GM18505 (cell line): ENCODE measurements at regions not wholly inside any gene's neighbourhood (a gene's known extent, or its start where the extent isn't known, plus 50 kb on each side); places are given as distances from the start of the nearest gene placed in this dataset.
"Not testable (repeated sequence)": the region's sequence is repeated elsewhere in the genome, so short reads cannot be mapped to it uniquely, and the experiment has no call there.

ENCODE experiments used
- ATAC-seq: cut with Tn5 transposase; IDR thresholded peaks from one replicate; pipeline ENCODE4 v1.9.1; 2021; ENCODE audit not compliant: unreplicated experiment
- POLR2A ChIP-seq: IDR thresholded peaks from 4 replicates; pipeline ENCODE4 v1.6.1; 2011; ENCODE audit warnings: borderline replicate concordance; ENCODE audit not compliant: insufficient read depth, insufficient read length; ENCODE audit errors: extremely low read depth

GRCh38 chr5:163005949-163006348 is 431.4 kb upstream of the CCNG1 start:
- ATAC-seq = no peak
- TF ChIP-seq POLR2A = no peak

- TF ChIP-seq POLR2A = no peak
- no peak for ATAC-seq
Measured at GRCh38 chr5:163022582-163023128, 414.7 kb upstream of the CCNG1 start.

GRCh38 chr5:163023846-163024245 is 413.5 kb upstream of the CCNG1 start:
- ATAC-seq = no peak
- TF ChIP-seq POLR2A = no peak

- ATAC-seq = no peak
- no peak for TF ChIP-seq POLR2A
Measured at GRCh38 chr5:163024936-163025335, 412.5 kb upstream of the CCNG1 start.

GRCh38 chr5:163033656-163034055 is 403.7 kb upstream of the CCNG1 start:
- no peak for TF ChIP-seq POLR2A
- ATAC-seq = no peak

- ATAC-seq = no peak
Measured at GRCh38 chr5:163041254-163041653, 396.1 kb upstream of the CCNG1 start.

GRCh38 chr5:163079618-163080017 is 357.8 kb upstream of the CCNG1 start:
- ATAC-seq = peak; percentile 78
- TF ChIP-seq POLR2A = no peak

More at GRCh38 chr5:163041254-163041653, 396.1 kb upstream of the CCNG1 start:
- no peak for TF ChIP-seq POLR2A

- TF ChIP-seq POLR2A = no peak
- ATAC-seq = no peak
Measured at GRCh38 chr5:163089230-163089629, 348.2 kb upstream of the CCNG1 start.

GRCh38 chr5:163089926-163090325 is 347.5 kb upstream of the CCNG1 start:
- no peak for TF ChIP-seq POLR2A
- no peak for ATAC-seq

GRCh38 chr5:163094492-163095180 is 342.8 kb upstream of the CCNG1 start:
- peak; percentile 95 for ATAC-seq
- no peak for TF ChIP-seq POLR2A

- ATAC-seq = no peak
- no peak for TF ChIP-seq POLR2A
Measured at GRCh38 chr5:163104464-163104863, 332.9 kb upstream of the CCNG1 start.

GRCh38 chr5:163105456-163105855 is 331.9 kb upstream of the CCNG1 start:
- no peak for ATAC-seq

GRCh38 chr5:163106098-163106497 is 331.3 kb upstream of the CCNG1 start:
- ATAC-seq = peak; percentile 78
- no peak for TF ChIP-seq POLR2A

More at GRCh38 chr5:163105456-163105855, 331.9 kb upstream of the CCNG1 start:
- TF ChIP-seq POLR2A = no peak

GRCh38 chr5:163108351-163108750 is 329.0 kb upstream of the CCNG1 start:
- no peak for TF ChIP-seq POLR2A
- no peak for ATAC-seq

- no peak for ATAC-seq
Measured at GRCh38 chr5:163115011-163115410, 322.4 kb upstream of the CCNG1 start.

GRCh38 chr5:163116618-163117017 is 320.8 kb upstream of the CCNG1 start:
- not testable (repeated sequence) for ATAC-seq

More at GRCh38 chr5:163115011-163115410, 322.4 kb upstream of the CCNG1 start:
- no peak for TF ChIP-seq POLR2A
